ENCODE measurements at regions not wholly inside any gene's neighbourhood (a gene's known extent, or its start where the extent isn't known, plus 50 kb on each side); places are given as distances from the start of the nearest gene placed in this dataset.

DNA sequence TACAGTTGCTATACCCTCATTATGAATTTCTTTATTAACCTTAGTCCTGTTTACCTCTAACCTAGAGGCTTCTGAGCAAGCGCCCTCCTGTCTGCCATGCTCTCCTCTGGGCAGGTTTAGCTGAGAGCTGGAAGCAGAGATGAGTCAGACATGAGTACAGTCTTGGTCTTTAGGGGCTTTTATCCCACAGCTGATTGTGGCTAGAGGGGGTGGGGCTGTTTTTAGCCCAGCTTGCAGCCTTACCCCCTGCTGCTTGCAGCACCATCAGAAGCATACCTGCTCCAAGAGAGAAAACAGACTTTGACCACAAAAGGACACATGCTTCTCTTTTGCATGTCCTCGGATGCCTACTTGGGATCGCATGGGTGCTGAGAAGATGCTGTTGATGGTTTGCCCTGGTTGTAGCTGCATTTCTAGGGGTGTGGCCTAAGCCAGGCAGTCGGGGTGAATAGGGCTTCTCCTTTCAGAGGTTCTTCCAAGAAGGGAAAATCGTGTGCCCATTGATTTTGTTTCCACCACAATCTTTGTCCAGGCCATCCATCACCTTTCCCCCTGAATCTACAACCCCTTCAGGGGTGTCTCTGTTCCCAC, 115.0 kb upstream of the LGALSL start:
- DNase-seq (ENCODE audit: low read depth), result no peak
- TF ChIP-seq, protein P1, sequence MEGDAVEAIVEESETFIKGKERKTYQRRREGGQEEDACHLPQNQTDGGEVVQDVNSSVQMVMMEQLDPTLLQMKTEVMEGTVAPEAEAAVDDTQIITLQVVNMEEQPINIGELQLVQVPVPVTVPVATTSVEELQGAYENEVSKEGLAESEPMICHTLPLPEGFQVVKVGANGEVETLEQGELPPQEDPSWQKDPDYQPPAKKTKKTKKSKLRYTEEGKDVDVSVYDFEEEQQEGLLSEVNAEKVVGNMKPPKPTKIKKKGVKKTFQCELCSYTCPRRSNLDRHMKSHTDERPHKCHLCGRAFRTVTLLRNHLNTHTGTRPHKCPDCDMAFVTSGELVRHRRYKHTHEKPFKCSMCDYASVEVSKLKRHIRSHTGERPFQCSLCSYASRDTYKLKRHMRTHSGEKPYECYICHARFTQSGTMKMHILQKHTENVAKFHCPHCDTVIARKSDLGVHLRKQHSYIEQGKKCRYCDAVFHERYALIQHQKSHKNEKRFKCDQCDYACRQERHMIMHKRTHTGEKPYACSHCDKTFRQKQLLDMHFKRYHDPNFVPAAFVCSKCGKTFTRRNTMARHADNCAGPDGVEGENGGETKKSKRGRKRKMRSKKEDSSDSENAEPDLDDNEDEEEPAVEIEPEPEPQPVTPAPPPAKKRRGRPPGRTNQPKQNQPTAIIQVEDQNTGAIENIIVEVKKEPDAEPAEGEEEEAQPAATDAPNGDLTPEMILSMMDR (IDR thresholded peaks at IDR 0.05; ENCODE audit: low read length, missing control alignments), result no peak
- no peak overlapping the region for H3K4me3 ChIP-seq (replicated peaks; ENCODE audit: low read depth, low read length)

DNA sequence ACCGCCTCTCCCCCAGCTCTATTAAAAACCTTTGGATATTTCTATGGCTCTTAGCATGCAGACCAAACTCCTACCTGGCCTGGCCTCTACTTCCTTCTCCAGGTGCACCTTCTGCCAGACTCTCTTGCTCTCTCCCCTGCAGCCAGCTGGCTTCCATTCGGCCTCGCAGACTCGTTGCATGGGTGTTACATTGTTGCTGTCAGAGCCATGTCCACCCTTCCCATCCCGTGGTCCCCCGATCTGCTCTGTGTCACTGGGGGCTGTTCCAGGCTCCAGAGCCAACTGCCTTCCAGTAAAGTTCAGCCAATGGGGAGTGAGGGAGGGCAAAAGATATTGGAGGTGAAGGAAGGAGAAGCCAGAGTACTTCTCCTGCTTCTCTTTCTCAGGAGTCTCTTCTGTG, 112.5 kb upstream of the LGALSL start:
- H3K4me3 ChIP-seq (replicated peaks; ENCODE audit: low read depth, low read length), result no peak overlapping the region
- TF ChIP-seq, protein P1 (IDR thresholded peaks at IDR 0.05; ENCODE audit: low read length, missing control alignments), result no peak
- no peak for DNase-seq (ENCODE audit: low read depth)

DNA sequence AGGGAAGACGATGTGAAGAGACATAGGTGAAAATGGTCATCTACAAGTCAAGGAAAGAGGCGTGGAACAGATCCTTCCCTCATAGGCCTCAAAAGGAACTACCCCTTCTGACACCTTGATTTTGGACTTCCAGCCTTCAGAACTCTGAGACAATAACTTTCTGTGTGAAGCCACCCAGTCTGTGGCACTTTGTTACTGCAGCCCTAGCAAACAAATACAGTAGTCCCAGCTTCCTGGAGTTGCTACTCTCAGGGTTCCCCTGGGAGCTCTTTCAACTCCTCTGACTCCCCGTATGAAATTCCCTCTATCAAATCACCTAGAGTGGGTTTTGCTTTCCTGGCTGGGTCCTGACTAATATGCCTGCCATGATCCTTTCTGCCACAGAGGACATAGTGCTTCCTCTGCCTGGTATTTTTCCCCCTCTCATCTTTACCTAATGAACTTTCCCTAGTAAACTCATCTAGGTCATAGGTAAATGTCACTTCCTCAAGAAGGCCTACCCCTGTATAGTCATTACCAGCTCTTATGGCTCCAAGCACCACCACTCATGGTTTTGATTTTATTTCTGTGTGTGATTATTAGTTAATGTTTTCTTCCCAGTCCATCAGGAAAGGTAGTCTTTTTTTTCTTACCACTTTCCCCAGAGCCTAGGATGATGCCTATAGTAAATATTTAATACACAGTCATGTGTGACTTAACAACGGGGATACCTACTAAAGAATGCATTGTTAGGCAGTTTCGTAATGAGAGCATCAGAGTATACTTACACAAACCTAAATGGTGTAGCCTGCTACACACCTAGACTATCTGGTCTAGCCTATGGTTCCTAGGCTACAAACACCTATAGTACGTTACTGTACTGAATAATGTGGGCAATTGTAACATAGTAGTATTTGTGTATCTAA, 111.5 kb upstream of the LGALSL start:
- TF ChIP-seq, protein P1 (IDR thresholded peaks at IDR 0.05; ENCODE audit: low read length, missing control alignments), result no peak
- DNase-seq (ENCODE audit: low read depth), result no peak
- H3K4me3 ChIP-seq (replicated peaks; ENCODE audit: low read depth, low read length), result no peak overlapping the region

DNA sequence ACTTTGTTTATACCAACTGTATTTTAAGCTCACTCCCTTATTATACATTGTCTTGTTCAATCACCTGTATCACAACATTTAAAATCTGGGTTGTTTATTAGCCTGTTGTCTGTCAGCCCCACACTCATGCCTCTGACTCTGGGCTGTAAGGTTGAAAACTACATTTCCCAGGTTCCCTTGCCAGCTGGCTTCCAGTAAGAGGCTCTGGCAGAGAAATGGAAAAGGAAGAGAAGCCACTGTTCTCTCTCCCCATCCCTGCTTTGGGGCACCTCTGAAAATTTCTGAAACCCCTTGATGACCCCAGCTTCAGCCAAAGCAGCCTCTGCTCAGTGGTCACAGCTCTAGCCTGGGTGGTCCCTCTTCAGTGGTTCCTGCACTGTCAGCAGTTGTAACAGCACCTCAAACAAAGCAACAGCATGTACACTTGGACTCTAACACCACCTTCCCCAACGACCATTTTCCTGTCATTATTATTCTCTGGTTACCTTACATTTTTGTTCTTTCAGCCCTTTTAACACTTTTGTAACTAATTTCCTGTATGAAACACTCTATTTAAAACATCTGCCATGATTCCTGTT, 108.9 kb upstream of the LGALSL start:
- no peak overlapping the region for H3K4me3 ChIP-seq (replicated peaks; ENCODE audit: low read depth, low read length)
- TF ChIP-seq, protein P1 (IDR thresholded peaks at IDR 0.05; ENCODE audit: low read length, missing control alignments), result no peak

DNA sequence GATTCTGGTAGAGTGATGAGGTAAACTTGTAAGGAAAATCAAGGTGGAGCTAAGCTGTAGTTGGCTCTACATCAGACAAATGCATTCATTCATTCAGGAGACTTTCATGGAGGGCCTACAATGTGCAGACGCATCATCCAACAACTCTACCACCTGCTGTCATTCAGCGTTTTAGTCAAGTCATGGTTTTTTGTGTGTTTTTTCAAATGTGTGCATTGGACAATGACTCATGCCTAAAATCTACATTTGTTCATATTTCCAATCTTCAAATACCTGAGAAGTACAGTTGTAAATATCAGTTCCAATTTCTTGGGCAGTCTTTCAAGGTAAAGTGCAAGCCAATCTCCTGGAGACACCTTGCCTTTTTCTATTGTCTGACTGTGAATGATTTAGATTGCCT, 108.0 kb upstream of the LGALSL start:
- H3K4me3 ChIP-seq (replicated peaks; ENCODE audit: low read depth, low read length), result no peak overlapping the region
- TF ChIP-seq, protein P1 (IDR thresholded peaks at IDR 0.05; ENCODE audit: low read length, missing control alignments), result no peak
- DNase-seq (ENCODE audit: low read depth), result no peak

More for the DNA sequence above, 108.9 kb upstream of the LGALSL start:
- DNase-seq (ENCODE audit: low read depth), result no peak

DNA sequence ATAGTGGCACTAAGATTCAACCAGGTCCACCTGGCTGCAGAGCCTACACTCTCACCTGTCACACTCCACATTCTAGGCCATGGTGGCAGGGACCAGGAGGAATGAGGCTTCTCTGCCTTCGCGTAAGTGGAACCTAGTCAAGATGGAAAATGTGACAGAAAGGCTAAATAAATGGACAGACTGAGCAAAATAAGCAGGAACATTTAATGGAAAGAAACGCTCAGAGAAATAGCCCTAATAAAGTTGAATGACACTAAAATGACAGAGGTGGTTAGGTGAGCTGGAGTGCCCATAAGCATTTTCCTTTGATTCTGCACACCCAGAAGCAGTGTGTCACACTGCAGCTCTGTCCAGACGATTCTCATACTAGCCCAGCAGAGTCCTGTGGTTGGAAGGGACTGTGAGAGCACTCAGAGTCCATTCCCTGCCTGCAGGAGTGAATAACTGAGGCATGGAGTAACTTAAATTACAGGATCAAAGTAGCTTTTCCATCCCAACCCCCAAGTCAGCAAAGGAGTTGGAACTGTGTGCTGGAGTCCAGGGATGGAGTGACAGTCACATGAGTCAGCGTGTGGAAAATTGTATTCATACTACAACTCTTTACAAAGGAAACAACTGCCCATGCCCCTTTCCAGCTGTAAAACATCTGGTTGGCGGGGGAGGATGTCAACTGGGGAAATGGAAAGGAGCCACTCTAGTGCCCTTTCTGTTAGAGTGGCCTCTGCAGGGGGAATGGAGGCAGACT, 105.4 kb upstream of the LGALSL start:
- DNase-seq (ENCODE audit: low read depth), result peak; percentile 37
- H3K4me3 ChIP-seq (replicated peaks; ENCODE audit: low read depth, low read length), result no peak overlapping the region
- TF ChIP-seq, protein P1 (IDR thresholded peaks at IDR 0.05; ENCODE audit: low read length, missing control alignments), result no peak

Measured in fibroblast of pulmonary artery (primary cell).